HG02798 (cell line): ENCODE measurements at regions not wholly inside any gene's neighbourhood (a gene's known extent, or its start where the extent isn't known, plus 50 kb on each side); places are given as distances from the start of the nearest gene placed in this dataset.
"Not testable (repeated sequence)": the region's sequence is repeated elsewhere in the genome, so short reads cannot be mapped to it uniquely, and the experiment has no call there.

Experiments
- ATAC-seq: cut with Tn5 transposase; IDR thresholded peaks from one replicate; pipeline ENCODE4 v1.9.1; 2021; ENCODE audit warnings: mild to moderate bottlenecking; ENCODE audit not compliant: unreplicated experiment, poor library complexity

DNA sequence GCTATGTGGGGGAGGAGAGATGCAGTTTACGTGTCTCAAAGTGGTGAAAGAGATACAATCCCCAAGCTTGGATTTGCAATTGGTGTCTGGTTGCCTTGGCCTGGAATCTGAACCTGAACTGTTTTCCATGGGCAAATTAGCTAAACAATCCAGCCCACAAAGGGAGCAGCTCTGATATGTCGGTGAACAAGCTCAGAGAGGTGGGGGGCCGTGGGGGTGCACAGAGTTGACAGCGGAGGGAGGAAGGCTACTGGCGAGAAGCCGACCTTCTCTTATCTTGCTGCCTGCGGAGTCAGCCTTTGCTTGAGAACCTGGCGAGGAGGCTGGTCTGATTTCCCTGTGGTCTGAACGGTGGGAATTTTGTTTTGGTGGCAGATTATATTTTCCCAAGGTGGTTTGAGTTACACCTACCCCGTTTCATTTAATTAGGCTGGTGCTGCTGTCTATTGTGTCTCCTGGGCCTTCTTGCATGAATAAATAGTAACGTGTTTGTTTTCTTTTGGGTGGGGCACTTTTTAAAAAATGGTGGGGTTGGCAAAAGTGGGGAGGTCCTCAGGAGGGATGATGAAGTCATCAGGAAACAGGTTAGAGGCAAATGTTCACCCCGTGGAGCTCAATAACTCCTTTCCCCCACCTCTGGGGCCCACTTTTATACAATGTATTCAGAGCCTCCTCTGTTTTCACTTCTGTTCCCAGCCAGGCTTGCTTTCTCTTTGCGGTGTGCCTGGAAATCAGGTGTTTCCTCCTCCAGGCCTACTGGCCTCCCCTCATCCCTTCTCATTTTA, 80.9 kb upstream of the IGFBP5 start:
- ATAC-seq = no peak

DNA sequence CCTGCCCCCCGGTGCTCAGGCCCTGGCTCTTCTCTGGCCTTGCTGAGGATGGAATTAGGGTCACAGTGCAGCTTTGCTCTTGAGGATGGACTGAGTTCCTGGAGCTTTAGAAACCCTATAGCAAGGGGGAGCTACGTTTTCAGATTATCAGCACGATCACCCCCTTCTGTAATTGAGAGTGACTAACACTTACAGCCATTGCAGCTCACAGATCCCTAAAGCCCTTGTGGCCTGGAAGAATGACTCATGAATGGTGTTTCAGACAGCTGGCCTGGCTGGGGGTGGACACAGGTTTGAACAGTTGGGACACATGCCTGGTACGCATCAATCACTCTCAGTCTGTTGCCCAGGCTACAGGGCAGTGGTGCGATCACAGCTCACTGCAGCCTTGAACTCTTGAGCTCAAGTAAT, 79.7 kb upstream of the IGFBP5 start:
- ATAC-seq = no peak

DNA sequence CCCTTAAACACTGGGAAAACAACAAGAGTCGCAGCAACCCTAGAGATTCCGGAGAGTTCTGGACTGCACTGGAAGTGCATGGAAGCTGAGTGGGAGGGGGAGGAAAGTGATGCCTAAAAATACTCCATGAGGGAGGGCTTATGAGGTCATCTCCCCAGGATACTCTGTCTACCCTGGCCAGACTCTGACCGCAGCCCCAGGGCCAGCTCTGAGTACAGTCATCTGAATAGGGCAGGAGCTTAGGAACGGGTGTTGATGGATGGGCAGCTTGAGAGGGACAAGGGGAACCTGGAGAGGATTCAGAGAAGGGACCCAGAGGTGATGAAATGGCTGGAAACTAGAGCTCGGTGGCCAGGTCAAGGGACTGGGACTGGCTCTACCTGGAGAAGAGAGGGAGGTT, 79.3 kb upstream of the IGFBP5 start:
- no peak for ATAC-seq

DNA sequence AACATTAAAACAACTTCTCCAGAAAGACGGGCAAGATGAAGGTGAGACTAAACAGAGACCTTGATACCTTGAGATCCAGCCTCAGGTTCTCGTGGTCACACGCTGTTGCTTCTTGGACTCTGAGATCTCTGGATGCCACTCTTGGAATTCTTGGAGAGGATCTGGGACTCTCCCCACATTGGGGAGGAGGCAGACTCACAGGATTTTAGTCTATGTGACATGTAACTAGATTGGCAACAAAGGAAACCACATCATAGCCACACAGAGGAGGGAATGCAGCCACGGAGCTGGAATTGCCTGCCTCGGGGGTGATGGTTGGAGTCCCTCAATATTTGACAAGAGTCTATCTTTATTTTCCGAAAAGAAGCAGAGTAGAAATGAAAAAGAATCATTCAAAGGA, 78.8 kb upstream of the IGFBP5 start:
- ATAC-seq = no peak

DNA sequence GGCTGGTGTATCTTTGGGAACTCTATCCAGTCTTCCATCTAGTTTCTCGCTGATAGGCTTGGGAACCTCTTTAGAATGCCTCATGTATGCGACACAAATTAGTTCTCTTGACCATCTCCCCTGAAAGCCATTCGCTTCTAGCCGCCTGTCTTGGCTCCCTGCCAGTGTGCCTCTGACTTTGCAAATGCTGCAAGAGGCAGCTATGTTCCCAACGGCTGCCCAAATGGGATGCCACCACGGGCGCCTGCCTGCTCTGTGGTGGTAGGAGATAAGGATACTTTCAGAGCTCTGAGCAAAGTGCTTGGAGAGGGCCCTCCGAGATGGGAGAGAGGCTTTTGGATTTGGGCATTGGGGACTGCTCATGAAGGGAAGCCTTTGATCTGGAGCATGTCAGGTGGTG, 77.7 kb upstream of the IGFBP5 start:
- no peak for ATAC-seq

- ATAC-seq = no peak
Observed at GRCh38 chr2:216770717-216771116, 75.4 kb upstream of the IGFBP5 start.

GRCh38 chr2:216770050-216770449, 74.7 kb upstream of the IGFBP5 start:
- no peak for ATAC-seq

DNA sequence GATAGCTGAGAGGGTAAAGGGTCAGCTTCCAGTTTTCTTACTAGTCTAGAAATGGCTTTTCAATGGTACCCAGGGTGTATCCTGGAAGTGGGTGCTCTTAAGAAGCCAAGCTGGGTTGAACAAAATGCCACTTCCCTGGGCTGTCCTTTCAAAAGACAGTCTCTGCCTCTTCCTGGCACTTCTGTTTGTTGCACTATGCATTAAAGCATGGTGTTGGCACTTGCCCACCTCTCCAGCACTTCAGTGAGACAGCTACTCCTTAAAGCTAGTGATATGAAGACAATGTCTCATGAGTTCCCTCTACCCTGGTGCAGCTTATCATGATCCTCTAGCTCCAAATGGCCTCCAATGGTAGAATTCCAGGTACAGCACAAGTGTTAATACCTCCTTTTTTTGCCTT, 74.3 kb upstream of the IGFBP5 start:
- no peak for ATAC-seq

- no peak for ATAC-seq
Observed at GRCh38 chr2:216768908-216769411, 73.6 kb upstream of the IGFBP5 start.

- ATAC-seq = no peak
Observed at GRCh38 chr2:216765761-216766262, 70.5 kb upstream of the IGFBP5 start.

GRCh38 chr2:216763396-216763795, 68.0 kb upstream of the IGFBP5 start:
- no peak for ATAC-seq

DNA sequence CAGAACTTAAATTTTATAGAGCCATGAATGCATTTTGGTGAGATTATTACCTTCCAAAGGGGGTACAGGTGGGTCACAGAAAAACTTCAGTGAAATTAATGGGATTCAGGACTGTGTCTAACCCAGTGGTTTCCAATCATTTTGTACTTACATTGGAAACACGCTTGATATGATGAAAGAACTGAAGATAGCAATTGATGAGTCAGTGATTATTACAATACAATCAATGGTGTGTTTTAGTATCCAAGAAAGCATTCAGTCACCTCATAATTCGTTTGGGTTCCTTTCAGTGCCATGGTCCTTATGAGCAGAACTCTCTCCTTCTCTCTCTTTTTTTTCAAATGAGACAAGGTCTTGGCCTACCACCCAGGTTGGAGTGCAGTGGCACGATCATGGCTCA, 66.5 kb upstream of the IGFBP5 start:
- no peak for ATAC-seq

DNA sequence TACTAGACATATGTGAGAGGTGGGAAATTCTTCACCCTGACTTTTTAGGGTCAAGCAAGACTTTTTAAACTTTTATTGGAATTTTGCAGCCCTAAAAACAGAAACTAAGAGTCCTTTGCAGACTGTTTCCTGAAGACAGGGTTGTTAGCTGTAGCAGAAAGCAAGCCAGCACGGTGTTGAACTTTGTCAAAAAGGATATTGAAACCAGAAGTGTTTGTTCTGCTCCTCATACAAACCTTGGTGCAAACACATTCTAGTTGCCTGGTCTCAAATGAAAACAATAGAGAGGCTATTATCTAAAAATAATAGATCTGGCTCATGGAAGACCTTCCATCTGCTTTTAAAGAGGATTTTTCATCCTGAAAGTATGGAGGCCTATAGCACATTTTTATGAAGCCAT, 65.8 kb upstream of the IGFBP5 start:
- no peak for ATAC-seq

DNA sequence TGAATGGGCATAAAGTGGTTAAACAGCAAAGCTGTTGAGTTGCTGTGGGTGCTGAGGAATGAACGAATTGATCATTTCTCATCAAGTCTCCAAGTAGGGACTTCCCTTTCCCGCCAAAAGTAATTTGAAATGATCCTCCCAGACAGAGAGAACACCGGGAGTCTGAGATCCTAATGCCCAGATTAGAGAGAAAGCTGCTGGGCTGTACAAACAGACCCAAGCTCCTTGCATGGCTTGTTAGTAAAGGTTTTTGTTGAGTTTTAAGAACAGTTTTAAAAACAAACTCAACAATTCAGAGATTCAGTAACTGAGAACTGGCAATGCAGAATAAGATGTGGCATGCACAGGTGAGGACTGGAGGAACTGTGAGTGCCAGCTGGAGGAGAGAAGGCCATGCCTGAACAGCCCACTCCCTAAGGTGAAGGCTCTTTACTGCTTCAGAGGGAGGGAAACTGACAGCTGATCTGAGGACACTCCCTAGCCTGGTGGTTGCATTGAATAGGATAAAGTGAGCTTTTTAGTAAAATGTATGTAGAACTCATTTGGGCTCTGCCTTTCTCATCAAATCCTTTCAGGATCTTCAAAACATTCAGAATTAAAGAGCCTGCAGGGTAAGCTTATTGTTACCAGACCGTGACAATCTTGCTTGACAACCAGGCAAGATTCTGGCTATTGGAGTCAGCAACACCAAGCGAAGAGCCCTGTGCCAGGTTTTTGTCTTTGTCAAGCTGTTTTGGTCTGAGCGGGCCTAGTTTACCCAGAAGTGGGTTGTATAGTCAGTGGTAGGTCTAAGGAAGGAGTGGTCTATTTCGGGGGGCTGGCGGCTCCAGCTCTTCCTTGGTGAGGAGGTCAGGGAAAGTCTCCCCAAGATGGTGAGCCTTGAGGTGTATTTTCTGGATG, 63.2 kb upstream of the IGFBP5 start:
- ATAC-seq = no peak

- ATAC-seq = no peak
Observed at GRCh38 chr2:216757532-216757931, 62.2 kb upstream of the IGFBP5 start.

- no peak for ATAC-seq
Observed at GRCh38 chr2:216756435-216756834, 61.1 kb upstream of the IGFBP5 start.

DNA sequence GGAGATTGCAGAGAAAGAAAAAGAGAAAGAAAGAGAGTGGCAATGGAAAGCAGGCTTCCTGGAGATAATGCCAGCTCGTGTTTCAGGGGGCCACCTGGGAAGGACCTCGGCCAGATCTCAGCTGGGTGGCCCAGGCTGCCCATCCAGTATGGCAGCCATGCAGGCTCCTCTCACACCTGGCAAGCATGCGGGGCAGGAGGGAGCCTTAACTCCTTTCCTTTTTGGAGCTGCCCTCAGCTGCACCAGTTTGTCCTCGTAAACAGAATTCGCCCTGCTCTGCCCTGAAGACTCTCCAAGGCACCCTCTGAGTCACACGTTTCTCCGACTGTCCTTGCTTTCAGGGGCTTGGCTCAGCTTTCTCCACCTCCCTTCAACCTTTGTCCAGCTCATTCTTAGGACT, 59.5 kb upstream of the IGFBP5 start:
- ATAC-seq = no peak

DNA sequence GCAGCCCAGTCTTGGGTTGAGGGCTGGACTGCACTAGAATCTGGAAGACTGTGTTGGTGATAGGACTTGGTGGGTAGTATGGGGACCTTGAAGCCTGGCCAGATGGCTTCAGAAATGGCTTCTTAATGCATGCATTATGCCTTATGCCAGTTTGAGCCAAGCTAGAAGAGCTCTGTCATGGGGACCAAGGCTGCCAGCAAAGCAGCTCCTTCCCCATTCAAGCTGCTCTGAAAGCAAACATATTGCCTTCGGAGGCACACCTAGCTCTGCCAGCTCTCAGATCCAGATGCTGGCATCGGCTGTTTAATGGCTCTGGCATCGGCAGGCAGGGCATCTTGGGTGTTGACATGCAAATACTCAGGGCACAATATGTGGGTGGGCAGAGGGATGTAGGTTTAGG, 59.0 kb upstream of the IGFBP5 start:
- ATAC-seq = no peak

- no peak for ATAC-seq
Observed at GRCh38 chr2:216752855-216753505, 57.6 kb upstream of the IGFBP5 start.

GRCh38 chr2:216750750-216751149, 55.4 kb upstream of the IGFBP5 start:
- not testable (repeated sequence) for ATAC-seq

- ATAC-seq = not testable (repeated sequence)
Observed at GRCh38 chr2:216746268-216746667, 50.9 kb upstream of the IGFBP5 start.
